Nephron progenitor cell (in vitro differentiated cells): ENCODE measurements at regions not wholly inside any gene's neighbourhood (a gene's known extent, or its start where the extent isn't known, plus 50 kb on each side); places are given as distances from the start of the nearest gene placed in this dataset.

Source experiments
- DNase-seq: peaks from one replicate; pipeline ENCODE4 v3.0.0; 2021
- H3K27ac Mint-ChIP-seq: 2 replicates; pipeline ENCODE4 v1.8.0; 2021; ENCODE audit warnings: mild to moderate bottlenecking, moderate library complexity, mixed read lengths
- H3K27me3 Mint-ChIP-seq: 2 replicates; pipeline ENCODE4 v1.8.0; 2021; ENCODE audit warnings: mild to moderate bottlenecking, low read depth, mixed read lengths; ENCODE audit not compliant: poor library complexity
- H3K36me3 Mint-ChIP-seq: 2 replicates; pipeline ENCODE4 v1.8.0; 2021; ENCODE audit warnings: low read depth, mixed read lengths
- H3K4me1 Mint-ChIP-seq: 2 replicates; pipeline ENCODE4 v1.8.0; 2021; ENCODE audit warnings: mixed read lengths
- H3K4me3 Mint-ChIP-seq: 2 replicates; pipeline ENCODE4 v1.8.0; 2021; ENCODE audit warnings: mild to moderate bottlenecking, moderate library complexity, mixed read lengths
- H3K9me3 Mint-ChIP-seq: 2 replicates; pipeline ENCODE4 v1.8.0; 2021; ENCODE audit warnings: mild to moderate bottlenecking, moderate library complexity, mixed read lengths
- TF ChIP-seq, protein P1 (sequence below): fragments of 200-600 bp; sonication (generic); IDR thresholded peaks from 2 replicates; pipeline ENCODE4 v1.5.0; 2021; ENCODE audit warnings: antibody characterized with exemption

DNA sequence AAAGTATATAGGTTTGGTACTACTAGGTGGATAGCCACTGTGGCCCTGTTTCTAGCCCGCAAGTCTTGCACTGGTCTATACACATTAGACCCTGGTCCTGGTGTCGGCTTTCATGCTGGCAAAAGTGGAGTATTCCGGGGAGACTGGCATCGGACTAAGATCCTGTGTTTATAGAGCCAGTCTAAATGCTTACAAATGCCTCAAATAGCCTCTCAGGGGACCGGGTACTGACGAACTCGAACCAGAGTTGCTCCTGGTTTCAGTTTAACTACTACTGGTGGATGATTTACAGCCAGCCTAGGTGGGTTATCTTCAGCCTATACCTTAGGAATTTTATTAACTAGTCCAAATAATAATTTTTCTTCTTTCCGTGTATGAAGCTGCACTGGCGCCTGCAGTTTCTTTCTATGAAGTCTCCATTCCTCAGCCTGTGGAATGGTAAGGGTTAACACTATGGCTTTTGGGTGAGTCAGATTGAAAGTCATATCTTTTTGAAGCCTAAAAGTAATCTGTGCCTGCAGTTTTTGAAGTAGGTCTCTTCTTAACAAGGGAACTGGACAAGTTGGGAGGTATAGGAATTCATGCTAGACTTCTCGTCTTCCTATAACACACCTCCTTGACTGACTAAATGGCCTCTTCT is 51.3 kb downstream of the OR10H4 start:
- no peaks in the 10 kb centered on the region for H3K4me1 Mint-ChIP-seq
- TF ChIP-seq, protein P1, sequence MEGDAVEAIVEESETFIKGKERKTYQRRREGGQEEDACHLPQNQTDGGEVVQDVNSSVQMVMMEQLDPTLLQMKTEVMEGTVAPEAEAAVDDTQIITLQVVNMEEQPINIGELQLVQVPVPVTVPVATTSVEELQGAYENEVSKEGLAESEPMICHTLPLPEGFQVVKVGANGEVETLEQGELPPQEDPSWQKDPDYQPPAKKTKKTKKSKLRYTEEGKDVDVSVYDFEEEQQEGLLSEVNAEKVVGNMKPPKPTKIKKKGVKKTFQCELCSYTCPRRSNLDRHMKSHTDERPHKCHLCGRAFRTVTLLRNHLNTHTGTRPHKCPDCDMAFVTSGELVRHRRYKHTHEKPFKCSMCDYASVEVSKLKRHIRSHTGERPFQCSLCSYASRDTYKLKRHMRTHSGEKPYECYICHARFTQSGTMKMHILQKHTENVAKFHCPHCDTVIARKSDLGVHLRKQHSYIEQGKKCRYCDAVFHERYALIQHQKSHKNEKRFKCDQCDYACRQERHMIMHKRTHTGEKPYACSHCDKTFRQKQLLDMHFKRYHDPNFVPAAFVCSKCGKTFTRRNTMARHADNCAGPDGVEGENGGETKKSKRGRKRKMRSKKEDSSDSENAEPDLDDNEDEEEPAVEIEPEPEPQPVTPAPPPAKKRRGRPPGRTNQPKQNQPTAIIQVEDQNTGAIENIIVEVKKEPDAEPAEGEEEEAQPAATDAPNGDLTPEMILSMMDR, result no peak
- peaks cover 86% of the 10 kb centered on the region for H3K9me3 Mint-ChIP-seq
- no peak overlapping the region for H3K27ac Mint-ChIP-seq
- DNase-seq, result no peak
- no peaks in the 10 kb centered on the region for H3K36me3 Mint-ChIP-seq
- H3K4me3 Mint-ChIP-seq, result no peak overlapping the region
- peaks cover 5% of the 10 kb centered on the region for H3K27me3 Mint-ChIP-seq

DNA sequence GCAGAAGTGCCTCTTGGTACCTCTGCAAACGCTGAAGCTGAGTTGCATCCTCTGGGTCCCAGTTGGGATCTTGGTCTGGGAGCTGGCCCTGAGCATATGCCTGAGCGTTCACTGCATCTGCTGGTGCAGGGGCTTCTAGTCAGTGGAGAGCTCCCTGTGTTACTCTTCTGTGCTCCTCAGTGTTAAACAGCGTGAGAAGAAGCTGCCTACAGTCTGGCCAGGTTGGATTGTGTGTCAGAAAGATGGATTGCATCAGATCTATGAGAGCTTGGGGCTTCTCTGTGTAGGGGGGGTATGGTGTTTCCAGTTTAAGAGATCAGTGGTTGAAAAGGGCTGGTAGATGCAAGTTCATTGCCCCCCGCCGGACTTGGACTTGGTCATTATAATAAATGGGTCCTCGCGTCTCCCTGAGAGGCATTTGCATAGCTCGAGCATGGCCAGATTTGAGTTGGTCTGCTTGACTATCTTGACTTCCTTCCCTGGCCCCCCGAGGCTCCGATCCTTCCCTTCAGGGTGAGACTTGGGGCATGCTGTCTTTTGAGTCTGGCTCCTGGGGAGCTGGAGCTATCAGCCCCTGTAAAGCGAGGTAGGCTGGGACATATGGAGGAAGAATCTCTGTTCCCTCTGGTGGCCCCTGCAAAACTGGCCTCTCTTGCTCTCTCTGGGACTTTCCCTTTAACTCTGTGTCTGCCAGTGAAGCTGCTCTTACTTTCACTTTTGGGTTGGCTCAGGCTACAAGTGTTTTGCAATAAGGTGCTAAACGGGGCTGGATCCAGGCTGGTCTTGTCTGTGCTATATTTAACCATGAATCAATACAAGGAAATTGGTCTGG is 52.9 kb downstream of the OR10H4 start:
- DNase-seq, result no peak
- peaks cover 7% of the 10 kb centered on the region for H3K27me3 Mint-ChIP-seq
- TF ChIP-seq, protein P1, result no peak
- no peak overlapping the region for H3K27ac Mint-ChIP-seq
- H3K4me3 Mint-ChIP-seq, result no peak overlapping the region
- H3K36me3 Mint-ChIP-seq, result no peaks in the 10 kb centered on the region
- H3K9me3 Mint-ChIP-seq, result peaks cover 90% of the 10 kb centered on the region
- H3K4me1 Mint-ChIP-seq, result no peaks in the 10 kb centered on the region

DNA sequence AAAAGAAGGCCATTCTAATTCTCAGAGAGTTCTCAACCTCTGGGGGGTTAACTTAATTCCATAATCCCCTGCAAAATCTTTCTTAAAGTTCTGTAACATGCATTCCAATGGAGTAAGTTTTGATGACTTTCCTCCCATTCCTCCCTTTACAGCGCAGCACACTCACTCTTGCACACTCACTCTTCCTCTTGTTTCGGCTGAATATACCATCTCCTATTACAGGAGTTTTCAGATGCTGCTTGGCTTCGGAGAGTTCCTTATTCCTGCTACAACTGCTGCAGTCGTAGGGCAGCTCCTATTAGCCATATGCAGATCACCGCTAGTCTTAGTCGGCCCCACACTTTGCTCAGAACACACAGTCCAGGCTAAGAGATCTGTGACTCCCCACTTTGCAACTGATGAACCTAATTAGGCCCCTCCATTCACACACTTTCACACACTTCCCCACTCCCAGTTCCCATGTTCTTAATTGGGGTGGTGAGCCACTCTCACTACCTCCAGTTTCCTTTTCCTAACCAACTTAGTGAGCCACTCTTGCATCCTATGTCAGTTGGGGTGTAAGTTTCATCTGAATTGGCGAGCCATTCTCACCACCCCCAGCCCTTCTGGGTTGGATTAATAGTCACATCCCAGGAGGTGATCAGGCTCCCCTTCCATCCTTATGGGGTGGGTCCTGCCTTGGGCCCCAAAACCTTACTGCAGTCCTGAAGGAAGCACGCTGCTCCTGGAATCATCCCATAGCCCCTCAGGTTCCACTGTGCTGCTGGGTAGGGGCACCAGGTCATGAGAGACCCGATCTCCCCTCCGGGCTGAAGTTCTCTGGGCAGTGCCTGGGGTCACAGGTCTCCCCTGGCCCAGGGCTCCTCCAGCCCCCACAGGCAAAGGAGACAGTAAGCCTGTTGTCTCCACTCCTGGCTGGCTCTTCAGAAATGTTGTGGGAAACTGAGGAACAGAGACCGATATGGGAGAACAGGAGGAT is 53.9 kb downstream of the OR10H4 start:
- no peaks in the 10 kb centered on the region for H3K4me1 Mint-ChIP-seq
- DNase-seq, result no peak
- TF ChIP-seq, protein P1, result no peak
- H3K27ac Mint-ChIP-seq, result no peak overlapping the region
- H3K4me3 Mint-ChIP-seq, result no peak overlapping the region
- H3K36me3 Mint-ChIP-seq, result no peaks in the 10 kb centered on the region
- H3K27me3 Mint-ChIP-seq, result peaks cover 9% of the 10 kb centered on the region
- H3K9me3 Mint-ChIP-seq, result peaks cover 83% of the 10 kb centered on the region

DNA sequence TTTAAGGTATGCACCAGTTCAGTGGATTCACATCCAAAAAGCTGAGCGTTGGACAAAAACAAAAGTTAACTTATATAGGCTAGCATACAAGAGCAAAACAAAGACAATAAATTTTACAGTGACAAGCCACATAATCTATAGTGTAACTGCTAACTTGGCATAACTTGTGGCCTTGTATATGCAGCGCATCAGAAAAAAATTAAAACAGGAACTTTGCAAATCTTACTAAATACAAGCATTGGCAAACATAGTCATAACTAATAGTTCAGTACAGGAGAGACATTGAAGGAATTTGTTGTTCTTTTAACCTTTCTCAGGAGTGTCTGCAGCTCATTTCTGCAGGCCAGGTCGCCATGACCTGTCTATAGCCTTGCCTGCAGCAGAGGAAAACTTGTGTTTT is 54.6 kb downstream of the OR10H4 start:
- DNase-seq, result no peak
- H3K27me3 Mint-ChIP-seq, result peaks cover 9% of the 10 kb centered on the region
- TF ChIP-seq, protein P1, result no peak

DNA sequence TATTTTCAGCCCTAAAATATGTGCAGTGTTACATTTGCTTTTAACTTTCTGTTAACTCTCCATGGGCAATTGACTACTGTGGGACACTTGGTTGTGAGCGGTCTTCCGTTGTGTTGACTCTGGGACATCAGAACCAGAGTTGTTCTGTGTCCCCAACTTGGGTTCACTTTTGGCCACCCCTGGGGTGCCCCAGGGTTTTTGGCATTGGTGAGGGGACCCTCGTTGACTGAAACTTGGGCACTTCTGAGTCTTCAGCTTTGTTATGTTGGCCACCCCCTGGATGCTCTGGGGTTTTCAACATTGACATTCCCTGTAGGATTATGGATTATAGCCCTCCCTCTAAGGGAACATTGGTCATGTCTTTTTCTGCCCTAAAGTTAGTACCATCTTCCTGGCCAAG is 57.1 kb downstream of the OR10H4 start:
- H3K36me3 Mint-ChIP-seq, result no peaks in the 10 kb centered on the region
- no peak overlapping the region for H3K27ac Mint-ChIP-seq
- no peak for DNase-seq
- no peak overlapping the region for H3K4me3 Mint-ChIP-seq
- peaks cover 77% of the 10 kb centered on the region for H3K9me3 Mint-ChIP-seq
- H3K27me3 Mint-ChIP-seq, result peaks cover 9% of the 10 kb centered on the region
- TF ChIP-seq, protein P1, result no peak
- no peaks in the 10 kb centered on the region for H3K4me1 Mint-ChIP-seq

More for the DNA sequence above, 54.6 kb downstream of the OR10H4 start:
- no peak overlapping the region for H3K27ac Mint-ChIP-seq
- H3K36me3 Mint-ChIP-seq, result no peaks in the 10 kb centered on the region
- peaks cover 82% of the 10 kb centered on the region for H3K9me3 Mint-ChIP-seq
- no peaks in the 10 kb centered on the region for H3K4me1 Mint-ChIP-seq
- H3K4me3 Mint-ChIP-seq, result no peak overlapping the region
